RWPE2 (cell line): ENCODE measurements at regions not wholly inside any gene's neighbourhood (a gene's known extent, or its start where the extent isn't known, plus 50 kb on each side); places are given as distances from the start of the nearest gene placed in this dataset.

ENCODE experiments used
- ATAC-seq: fragments of 200-7000 bp; cut with Tn5 transposase; 3 replicates; pipeline ENCODE4 v1.9.1; 2021; ENCODE audit warnings: low read depth
- DNase-seq: peaks from one replicate; pipeline ENCODE4 v3.0.0-alpha.2; 2020; ENCODE audit warnings: low spot score
- H3K27ac ChIP-seq: fragments of 450-650 bp; 2 replicates; pipeline ENCODE4 v1.5.1; 2017; ENCODE audit warnings: mild to moderate bottlenecking; ENCODE audit not compliant: poor library complexity, severe bottlenecking
- H3K27me3 ChIP-seq: fragments of 250-450 bp; sonication (Bioruptor Pico); 2 replicates; pipeline ENCODE4 v1.5.1; 2021; ENCODE audit warnings: mild to moderate bottlenecking, moderate library complexity; ENCODE audit not compliant: insufficient read depth, poor library complexity, severe bottlenecking
- H3K36me3 ChIP-seq: fragments of 250-450 bp; sonication (Bioruptor Pico); 2 replicates; pipeline ENCODE4 v1.5.1; 2020; ENCODE audit warnings: low read depth, mild to moderate bottlenecking, moderate library complexity
- H3K4me1 ChIP-seq: fragments of 250-450 bp; sonication (Bioruptor Pico); 2 replicates; pipeline ENCODE4 v1.5.1; 2021; ENCODE audit warnings: mild to moderate bottlenecking, moderate library complexity; ENCODE audit not compliant: insufficient read depth, poor library complexity, severe bottlenecking
- H3K4me3 ChIP-seq: fragments of 250-450 bp; sonication (Bioruptor Pico); 2 replicates; pipeline ENCODE4 v1.5.1; 2021; ENCODE audit warnings: mild to moderate bottlenecking, moderate library complexity; ENCODE audit not compliant: severe bottlenecking
- H3K9me3 ChIP-seq: fragments of 250-450 bp; sonication (Bioruptor Pico); 2 replicates; pipeline ENCODE4 v1.5.1; 2021; ENCODE audit warnings: mild to moderate bottlenecking, moderate library complexity; ENCODE audit not compliant: severe bottlenecking
- TF ChIP-seq, protein P1 (sequence below): fragments of 450-650 bp; IDR thresholded peaks from one replicate; pipeline ENCODE4 v1.5.1; 2017; ENCODE audit warnings: mild to moderate bottlenecking, moderate library complexity; ENCODE audit not compliant: poor library complexity, severe bottlenecking

DNA sequence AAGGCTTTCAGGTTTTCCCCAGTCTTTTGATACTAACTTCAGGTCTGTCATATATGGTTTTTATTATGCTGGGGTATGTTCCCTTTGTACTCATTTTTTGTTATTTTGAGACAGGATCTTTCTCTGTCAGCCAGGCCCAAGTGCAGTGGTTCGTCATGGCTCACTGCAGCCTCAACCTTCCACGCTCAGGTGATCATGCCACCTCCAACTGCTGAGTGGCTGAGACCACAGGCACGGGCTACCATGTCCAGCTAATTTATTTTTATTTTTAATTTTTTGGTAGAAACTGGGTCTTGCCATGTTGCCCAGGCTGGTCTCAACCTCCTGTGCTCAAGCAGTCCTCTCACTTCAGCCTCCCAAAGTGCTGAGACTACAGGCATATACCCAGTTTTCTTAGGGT, 50.6 kb upstream of the PDGFD start:
- ATAC-seq (no peak), DNase-seq (no peak)
- Histone ChIP-seq H3K27me3 (no peaks in the 10 kb centered on the region), H3K36me3 (no peaks in the 10 kb centered on the region), H3K9me3 (no peaks in the 10 kb centered on the region), H3K4me1 (no peaks in the 10 kb centered on the region), H3K27ac (no peak overlapping the region), H3K4me3 (no peak overlapping the region)
- TF ChIP-seq, protein P1, sequence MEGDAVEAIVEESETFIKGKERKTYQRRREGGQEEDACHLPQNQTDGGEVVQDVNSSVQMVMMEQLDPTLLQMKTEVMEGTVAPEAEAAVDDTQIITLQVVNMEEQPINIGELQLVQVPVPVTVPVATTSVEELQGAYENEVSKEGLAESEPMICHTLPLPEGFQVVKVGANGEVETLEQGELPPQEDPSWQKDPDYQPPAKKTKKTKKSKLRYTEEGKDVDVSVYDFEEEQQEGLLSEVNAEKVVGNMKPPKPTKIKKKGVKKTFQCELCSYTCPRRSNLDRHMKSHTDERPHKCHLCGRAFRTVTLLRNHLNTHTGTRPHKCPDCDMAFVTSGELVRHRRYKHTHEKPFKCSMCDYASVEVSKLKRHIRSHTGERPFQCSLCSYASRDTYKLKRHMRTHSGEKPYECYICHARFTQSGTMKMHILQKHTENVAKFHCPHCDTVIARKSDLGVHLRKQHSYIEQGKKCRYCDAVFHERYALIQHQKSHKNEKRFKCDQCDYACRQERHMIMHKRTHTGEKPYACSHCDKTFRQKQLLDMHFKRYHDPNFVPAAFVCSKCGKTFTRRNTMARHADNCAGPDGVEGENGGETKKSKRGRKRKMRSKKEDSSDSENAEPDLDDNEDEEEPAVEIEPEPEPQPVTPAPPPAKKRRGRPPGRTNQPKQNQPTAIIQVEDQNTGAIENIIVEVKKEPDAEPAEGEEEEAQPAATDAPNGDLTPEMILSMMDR, result no peak
